Fibroblast of pulmonary artery (primary cell): ENCODE measurements at regions not wholly inside any gene's neighbourhood (a gene's known extent, or its start where the extent isn't known, plus 50 kb on each side); places are given as distances from the start of the nearest gene placed in this dataset.

Experiments used
- DNase-seq: peaks from one replicate; pipeline ENCODE4 v3.0.0-alpha.2; 2010; ENCODE audit warnings: low read depth
- H3K4me3 ChIP-seq: replicated peaks from 2 replicates; pipeline ENCODE4 v1.5.1; 2011; ENCODE audit warnings: low read depth, mild to moderate bottlenecking, control low read depth, low read length, moderate library complexity
- TF ChIP-seq, protein P1 (sequence below): IDR thresholded peaks from 2 replicates; pipeline ENCODE4 v1.5.1; 2011; ENCODE audit warnings: mild to moderate bottlenecking, control low read depth, low read length, inconsistent platforms; ENCODE audit errors: missing control alignments

DNA sequence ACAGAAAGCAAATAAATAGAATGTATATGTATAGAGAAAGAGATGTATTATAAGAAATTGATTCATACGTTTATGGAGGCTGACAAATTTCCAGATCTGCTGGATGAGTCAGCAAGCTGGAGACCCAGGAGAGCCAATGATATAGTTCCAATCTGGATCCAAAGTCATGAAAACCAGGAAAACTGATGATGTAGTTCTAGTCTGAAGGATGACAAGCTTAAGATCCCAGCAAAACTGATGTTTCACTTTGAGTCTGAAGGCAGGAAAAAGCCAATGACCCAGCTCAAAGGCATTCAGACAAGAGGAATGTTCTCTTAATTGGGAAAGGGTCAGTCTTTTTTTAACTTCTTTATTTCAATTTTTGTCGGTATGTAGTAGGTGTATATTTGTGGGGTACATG, 102.6 kb downstream of the LHFPL1 start:
- DNase-seq: no peak
- no peak overlapping the region for H3K4me3 ChIP-seq
- TF ChIP-seq, protein P1, sequence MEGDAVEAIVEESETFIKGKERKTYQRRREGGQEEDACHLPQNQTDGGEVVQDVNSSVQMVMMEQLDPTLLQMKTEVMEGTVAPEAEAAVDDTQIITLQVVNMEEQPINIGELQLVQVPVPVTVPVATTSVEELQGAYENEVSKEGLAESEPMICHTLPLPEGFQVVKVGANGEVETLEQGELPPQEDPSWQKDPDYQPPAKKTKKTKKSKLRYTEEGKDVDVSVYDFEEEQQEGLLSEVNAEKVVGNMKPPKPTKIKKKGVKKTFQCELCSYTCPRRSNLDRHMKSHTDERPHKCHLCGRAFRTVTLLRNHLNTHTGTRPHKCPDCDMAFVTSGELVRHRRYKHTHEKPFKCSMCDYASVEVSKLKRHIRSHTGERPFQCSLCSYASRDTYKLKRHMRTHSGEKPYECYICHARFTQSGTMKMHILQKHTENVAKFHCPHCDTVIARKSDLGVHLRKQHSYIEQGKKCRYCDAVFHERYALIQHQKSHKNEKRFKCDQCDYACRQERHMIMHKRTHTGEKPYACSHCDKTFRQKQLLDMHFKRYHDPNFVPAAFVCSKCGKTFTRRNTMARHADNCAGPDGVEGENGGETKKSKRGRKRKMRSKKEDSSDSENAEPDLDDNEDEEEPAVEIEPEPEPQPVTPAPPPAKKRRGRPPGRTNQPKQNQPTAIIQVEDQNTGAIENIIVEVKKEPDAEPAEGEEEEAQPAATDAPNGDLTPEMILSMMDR: no peak

DNA sequence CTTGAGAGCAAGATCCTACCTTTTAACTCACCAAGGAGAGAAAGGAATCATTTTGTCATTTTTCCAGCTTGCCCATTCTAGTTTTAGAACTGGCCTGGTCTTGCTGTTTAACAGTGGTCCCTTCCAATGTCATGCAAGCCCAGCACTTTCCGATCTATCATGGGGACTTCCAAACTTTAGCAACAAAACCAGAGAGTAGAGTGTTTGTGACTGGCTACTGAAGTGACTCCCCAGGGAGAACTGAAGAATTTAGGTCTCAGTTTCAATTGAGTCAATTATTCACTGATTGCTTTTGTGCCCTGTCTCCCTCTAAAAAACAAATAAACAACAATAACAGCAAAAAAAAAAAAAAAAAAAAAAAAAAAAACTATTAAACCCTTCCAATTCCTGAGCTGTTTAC, 108.3 kb downstream of the LHFPL1 start:
- no peak overlapping the region for H3K4me3 ChIP-seq
- DNase-seq: no peak
- TF ChIP-seq, protein P1: no peak

DNA sequence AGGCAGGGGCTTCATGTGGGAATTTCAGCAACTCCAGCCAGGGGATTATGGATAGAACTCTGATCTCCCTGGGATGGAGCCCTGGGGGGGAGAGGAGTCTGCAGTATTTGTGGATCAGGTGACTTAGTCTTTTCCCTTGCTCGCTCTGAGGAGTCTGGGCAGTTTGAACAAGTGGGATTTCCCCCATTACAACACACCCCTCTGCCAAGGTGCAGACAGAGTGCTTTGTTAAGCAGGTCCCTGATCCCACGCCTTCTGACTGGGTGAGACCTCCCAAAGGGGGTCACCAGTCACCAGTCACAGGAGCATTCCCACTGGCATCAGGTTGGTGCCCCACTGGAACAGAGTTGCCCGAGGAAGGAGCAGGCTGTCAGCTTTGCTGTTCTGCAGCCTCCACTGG, 123.9 kb downstream of the LHFPL1 start:
- TF ChIP-seq, protein P1: no peak
- no peak overlapping the region for H3K4me3 ChIP-seq
- DNase-seq: no peak

DNA sequence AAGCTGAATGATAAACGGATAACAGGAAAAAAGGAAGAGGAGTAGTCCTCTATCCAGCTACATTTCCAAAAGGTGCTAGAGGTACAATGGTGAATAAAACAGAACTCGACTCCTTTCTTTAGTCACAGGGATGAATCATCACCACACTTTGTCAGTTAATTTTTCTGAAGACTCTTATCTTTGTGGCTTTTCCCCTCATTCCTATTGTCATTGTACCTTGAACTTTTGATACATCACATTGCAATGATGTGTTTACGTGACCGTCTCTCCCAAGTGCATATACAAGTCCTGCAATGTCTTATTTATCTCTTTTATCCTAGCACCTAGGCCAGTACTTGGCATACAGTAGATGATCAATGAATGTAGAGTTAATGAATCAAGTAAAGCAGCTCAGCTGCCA, 134.7 kb downstream of the LHFPL1 start:
- no peak for DNase-seq
- no peak overlapping the region for H3K4me3 ChIP-seq
- TF ChIP-seq, protein P1: no peak

DNA sequence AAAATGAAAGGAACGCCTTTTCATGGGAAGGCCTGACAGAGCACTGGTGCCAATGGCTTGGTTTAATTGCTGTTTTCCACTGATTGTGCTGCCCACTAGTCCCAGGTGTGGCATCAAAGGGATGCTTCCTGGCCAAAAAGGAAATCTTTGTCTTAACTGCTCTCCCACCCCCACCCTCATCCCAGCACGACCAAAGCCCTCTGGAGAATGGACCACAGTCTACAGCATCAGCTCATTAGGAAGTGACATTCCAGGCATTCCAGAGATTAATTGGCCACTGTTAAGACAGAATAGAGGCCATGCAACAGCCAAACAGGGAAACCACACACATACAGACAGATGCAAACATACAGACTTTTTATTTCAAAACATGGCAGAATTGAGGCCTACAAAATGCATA, 143.2 kb downstream of the LHFPL1 start:
- TF ChIP-seq, protein P1: no peak
- DNase-seq: no peak
- no peak overlapping the region for H3K4me3 ChIP-seq

DNA sequence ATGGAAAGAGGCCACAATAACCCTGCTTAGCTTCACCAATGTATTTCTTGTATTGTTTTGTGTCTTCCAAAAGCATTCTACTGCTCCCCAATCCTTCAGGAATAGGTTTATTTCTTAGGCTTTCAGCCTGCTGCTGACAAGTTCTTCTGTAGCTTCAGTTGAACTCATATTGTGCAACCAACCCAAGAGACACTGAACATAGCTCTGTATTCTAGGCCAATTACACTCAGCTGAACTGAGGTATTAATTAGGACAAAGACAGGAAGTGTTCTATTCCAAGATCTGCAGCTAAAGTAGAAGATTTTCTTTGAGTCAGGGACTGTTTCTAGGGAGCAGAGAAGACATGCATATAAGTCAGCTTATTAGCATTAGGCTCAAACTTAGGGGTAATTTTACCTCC, 151.8 kb downstream of the LHFPL1 start:
- TF ChIP-seq, protein P1: no peak
- DNase-seq: no peak
- H3K4me3 ChIP-seq: no peak overlapping the region

DNA sequence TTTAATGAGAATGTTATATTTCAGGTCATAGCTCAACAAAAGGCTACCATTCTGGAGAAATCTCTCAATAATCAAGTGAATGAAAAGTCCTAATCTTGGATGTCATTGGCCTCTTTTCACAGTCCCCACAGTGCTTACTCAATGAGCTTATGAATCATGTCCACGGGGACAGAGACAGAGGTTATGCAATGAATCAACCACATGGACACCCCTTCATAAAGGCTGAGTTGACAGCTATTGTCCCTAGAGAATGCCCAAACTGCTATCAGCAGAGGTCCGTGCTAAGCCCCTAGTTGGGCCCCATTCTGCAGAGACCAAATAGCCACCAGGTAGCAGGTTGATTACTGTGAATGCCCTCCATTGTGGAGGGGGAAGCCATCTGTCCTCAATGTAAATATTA, 158.1 kb downstream of the LHFPL1 start:
- TF ChIP-seq, protein P1: no peak
- no peak for DNase-seq

More for the DNA sequence above, 158.1 kb downstream of the LHFPL1 start:
- no peak overlapping the region for H3K4me3 ChIP-seq
